ENCODE measurements at regions not wholly inside any gene's neighbourhood (a gene's known extent, or its start where the extent isn't known, plus 50 kb on each side); places are given as distances from the start of the nearest gene placed in this dataset.

DNA sequence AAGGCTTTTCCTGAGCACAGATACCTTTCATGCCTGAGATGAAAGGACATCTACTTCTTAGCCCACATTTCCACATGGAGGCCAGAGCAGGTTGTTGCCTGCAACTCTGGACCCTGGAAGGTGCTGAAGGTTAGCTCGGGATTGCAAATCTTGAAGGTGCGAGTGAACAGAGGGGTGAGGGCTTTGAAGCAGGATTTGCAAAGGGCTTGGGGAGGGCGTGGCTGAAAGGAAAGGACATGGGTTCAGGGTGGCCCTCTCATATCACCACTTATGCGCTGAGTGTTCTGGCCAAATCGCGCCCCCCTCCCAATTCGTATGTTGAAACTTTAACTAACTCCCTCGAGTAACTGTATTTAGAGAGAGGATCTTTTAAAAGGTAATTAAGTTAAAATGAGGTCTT lies 501.6 kb downstream of the MIAT start:
- TF ChIP-seq, protein P1, sequence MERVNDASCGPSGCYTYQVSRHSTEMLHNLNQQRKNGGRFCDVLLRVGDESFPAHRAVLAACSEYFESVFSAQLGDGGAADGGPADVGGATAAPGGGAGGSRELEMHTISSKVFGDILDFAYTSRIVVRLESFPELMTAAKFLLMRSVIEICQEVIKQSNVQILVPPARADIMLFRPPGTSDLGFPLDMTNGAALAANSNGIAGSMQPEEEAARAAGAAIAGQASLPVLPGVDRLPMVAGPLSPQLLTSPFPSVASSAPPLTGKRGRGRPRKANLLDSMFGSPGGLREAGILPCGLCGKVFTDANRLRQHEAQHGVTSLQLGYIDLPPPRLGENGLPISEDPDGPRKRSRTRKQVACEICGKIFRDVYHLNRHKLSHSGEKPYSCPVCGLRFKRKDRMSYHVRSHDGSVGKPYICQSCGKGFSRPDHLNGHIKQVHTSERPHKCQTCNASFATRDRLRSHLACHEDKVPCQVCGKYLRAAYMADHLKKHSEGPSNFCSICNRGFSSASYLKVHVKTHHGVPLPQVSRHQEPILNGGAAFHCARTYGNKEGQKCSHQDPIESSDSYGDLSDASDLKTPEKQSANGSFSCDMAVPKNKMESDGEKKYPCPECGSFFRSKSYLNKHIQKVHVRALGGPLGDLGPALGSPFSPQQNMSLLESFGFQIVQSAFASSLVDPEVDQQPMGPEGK (CRISPR knock-in tag; IDR thresholded peaks at IDR 0.05; ENCODE audit: borderline replicate concordance): no peak
- TF ChIP-seq ARNTL (CRISPR knock-in tag; IDR thresholded peaks at IDR 0.05; ENCODE audit: borderline replicate concordance, low read depth) (no peak), ZFP30 (CRISPR knock-in tag; IDR thresholded peaks at IDR 0.05) (no peak), GLIS3 (CRISPR knock-in tag; IDR thresholded peaks at IDR 0.05) (no peak), ZFP3 (CRISPR knock-in tag; IDR thresholded peaks at IDR 0.05) (no peak), ZC3H10 (CRISPR knock-in tag; IDR thresholded peaks at IDR 0.05) (no peak), RARB (CRISPR knock-in tag; IDR thresholded peaks at IDR 0.05) (no peak)
- TF ChIP-seq, protein P2, sequence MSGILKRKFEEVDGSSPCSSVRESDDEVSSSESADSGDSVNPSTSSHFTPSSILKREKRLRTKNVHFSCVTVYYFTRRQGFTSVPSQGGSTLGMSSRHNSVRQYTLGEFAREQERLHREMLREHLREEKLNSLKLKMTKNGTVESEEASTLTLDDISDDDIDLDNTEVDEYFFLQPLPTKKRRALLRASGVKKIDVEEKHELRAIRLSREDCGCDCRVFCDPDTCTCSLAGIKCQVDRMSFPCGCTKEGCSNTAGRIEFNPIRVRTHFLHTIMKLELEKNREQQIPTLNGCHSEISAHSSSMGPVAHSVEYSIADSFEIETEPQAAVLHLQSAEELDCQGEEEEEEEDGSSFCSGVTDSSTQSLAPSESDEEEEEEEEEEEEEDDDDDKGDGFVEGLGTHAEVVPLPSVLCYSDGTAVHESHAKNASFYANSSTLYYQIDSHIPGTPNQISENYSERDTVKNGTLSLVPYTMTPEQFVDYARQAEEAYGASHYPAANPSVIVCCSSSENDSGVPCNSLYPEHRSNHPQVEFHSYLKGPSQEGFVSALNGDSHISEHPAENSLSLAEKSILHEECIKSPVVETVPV (CRISPR knock-in tag; IDR thresholded peaks at IDR 0.05): no peak
- TF ChIP-seq, protein P3, sequence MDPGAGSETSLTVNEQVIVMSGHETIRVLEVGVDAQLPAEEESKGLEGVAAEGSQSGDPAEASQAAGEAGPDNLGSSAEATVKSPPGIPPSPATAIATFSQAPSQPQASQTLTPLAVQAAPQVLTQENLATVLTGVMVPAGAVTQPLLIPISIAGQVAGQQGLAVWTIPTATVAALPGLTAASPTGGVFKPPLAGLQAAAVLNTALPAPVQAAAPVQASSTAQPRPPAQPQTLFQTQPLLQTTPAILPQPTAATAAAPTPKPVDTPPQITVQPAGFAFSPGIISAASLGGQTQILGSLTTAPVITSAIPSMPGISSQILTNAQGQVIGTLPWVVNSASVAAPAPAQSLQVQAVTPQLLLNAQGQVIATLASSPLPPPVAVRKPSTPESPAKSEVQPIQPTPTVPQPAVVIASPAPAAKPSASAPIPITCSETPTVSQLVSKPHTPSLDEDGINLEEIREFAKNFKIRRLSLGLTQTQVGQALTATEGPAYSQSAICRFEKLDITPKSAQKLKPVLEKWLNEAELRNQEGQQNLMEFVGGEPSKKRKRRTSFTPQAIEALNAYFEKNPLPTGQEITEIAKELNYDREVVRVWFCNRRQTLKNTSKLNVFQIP (CRISPR knock-in tag; IDR thresholded peaks at IDR 0.05; ENCODE audit: borderline replicate concordance, low read depth): no peak
